T-helper 22 cell (primary cell): ENCODE measurements at regions not wholly inside any gene's neighbourhood (a gene's known extent, or its start where the extent isn't known, plus 50 kb on each side); places are given as distances from the start of the nearest gene placed in this dataset.
"Not testable (repeated sequence)": the region's sequence is repeated elsewhere in the genome, so short reads cannot be mapped to it uniquely, and the experiment has no call there.

Experiments
- DNase-seq: peaks from one replicate; pipeline ENCODE4 v3.0.0-alpha.2; 2020; ENCODE audit warnings: low read depth

DNA sequence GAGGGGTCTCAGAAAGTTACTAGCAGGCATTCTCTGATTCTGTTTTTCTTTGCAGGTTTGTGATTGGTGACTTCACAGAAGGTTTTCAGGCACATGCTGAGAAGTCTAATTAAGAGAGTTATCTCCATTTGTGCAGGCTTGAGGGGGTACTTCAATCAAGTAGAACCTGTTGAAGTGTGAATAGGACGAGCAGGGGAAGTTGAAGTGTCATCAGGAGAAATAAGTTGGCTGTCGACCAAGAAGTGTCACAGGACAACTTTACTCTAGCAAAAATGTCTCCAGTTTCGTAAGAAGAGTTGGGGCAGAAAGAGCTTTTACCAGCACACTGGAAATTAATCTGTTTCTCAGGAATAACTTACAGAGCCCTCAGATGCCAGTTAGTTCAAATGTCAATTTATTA is 576.5 kb upstream of the SLITRK5 start:
- DNase-seq: no peak

DNA sequence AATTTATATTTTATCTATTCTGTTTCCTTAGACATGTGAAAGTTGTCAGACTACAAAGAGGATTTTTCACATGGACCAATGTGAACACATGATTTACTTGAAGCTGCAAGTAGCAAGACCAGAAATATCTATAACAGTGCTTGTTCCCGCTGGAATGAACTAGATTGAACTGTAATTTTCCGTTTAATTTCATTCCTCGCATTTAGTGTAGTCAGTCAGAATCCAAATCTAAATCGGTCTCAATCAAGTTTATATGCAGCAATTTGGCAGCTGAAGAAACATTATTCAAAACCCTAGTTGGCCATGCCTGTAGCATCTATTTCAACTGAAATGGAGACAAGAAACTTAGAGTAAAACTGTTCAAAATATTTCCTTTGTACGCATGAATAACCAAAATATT is 570.7 kb upstream of the SLITRK5 start:
- no peak for DNase-seq

- no peak for DNase-seq
These were observed 563.5 kb upstream of the SLITRK5 start for GRCh38 chr13:87107651-87108050.

- DNase-seq: no peak
These were observed 550.7 kb upstream of the SLITRK5 start for GRCh38 chr13:87120476-87120875.

DNA sequence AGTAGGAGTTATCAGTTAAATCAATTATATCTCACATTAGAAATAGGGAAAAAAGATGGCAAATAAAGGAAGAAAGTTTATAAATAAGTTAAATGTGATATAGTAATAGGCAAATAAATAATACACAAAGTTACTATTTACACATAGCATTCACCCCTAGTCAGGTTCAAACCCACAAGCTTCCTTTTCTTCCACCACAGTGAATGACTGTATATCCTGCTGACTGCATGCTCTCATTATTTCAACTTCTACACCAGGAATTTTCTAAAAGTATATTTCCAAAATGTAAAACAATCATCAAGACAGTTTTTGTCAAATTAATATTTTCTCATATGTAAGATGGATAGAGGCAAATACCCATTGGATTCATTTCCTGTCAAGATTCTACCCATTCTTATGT is 548.6 kb upstream of the SLITRK5 start:
- no peak for DNase-seq

DNA sequence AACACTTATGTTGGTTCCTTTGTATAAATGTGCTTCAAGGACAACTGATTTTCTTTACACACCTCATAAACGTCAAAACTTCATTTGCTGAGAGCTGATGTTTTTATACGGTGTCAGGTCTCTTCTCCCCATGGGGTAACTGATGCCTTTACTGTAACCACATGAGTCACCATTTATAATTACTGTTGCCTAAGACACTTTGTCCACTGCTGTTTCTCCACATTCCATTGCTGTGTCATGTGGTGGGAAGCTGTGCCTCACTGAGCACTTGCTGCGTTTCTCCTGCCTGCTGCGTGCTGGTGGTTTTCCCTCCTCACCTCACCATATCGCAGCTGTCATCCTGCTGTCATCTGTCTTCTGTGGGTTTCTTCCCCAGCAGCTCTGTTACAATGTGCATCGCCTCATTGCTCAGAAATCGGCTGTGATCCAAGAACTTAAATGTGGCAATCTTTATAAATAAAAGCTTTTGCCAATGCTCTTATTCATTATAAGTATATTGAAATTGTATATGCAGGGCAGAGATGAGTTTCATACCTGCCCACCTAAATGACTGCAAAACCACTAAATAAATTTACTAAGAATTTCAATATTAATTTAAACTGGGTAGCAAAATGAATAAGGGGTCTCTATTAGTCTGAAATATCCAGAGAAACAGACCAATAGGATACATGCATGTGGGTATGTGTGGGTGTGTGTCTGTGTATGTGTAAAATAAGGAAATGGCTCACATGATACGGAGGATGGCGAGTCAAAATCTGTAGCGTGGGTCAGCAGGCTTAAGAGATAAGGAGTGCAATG is 547.0 kb upstream of the SLITRK5 start:
- no peak for DNase-seq

GRCh38 chr13:87124785-87125074 is 546.4 kb upstream of the SLITRK5 start:
- no peak for DNase-seq

DNA sequence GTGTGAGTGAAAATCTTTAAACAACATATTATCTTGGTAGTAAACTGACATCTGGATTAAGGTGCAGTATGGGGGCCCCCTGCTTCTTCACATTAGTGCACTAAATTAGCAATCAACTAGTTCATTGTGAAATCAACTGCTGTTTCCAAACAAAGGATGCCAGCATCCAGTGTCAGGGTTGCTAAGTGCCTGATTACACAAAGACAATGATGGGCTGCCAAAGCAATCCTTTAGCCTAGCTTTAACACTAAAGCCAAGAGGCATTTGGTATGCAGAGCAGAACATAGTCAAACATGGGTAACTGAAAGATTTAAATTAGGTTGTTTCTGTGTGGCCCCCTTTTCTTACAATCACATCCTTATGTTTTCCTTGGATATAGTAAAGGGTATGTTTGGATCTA is 543.1 kb upstream of the SLITRK5 start:
- no peak for DNase-seq

- DNase-seq: no peak
These were observed 542.7 kb upstream of the SLITRK5 start for GRCh38 chr13:87128491-87128890.

DNA sequence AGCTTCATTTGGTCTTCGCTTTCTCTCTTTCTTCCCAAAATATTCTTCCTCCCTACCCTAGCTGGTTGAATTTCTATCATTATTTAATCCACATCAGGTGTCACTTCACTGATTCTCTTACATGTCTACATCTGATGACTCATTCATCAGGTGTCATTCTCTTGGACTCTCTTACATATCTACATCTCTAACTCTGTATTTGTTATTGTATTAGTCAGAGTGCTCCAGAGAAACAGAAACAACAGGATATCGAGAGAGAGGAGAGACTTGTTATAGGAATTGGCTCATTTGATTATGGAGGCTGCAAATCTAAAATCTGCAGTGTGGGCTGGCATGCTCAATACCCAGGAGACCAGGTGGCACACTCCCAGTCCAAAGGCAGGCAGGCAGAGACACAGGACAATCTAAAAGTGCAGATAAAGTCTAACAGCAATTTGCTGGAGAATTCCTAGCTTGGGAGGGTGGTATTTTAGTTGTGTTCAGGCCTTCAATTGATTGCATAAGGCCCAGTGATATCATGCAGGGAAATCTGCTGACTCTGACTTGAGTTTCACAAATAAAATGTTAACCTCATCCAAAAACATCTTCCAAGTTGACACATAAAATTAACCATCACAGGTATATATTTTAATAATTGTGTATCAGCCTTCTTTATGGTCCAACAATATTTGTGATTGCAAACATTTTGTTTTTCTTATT is 541.4 kb upstream of the SLITRK5 start:
- DNase-seq: no peak

DNA sequence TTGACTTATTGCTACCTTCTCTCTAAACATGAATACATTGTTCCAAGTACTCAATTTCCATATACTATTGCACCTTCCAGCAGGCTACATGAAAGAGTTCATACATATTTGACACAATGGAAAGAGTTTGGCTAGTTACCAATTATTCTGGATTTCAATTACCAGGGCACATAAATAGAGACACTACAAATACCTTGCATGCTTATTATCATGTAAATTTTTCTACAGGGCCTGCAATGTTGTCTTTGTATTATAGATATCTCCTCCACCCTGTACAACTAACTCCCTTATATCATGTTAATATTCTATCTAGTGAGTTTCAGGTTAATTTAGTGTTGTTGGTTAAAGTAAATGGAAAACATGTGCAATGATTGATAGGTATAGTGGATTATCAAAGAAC is 540.7 kb upstream of the SLITRK5 start:
- DNase-seq: no peak

- no peak for DNase-seq
These were observed 539.6 kb upstream of the SLITRK5 start for GRCh38 chr13:87131611-87132010.

GRCh38 chr13:87138866-87139265 is 532.3 kb upstream of the SLITRK5 start:
- no peak for DNase-seq

- no peak for DNase-seq
These were observed 524.1 kb upstream of the SLITRK5 start for GRCh38 chr13:87147076-87147475.

DNA sequence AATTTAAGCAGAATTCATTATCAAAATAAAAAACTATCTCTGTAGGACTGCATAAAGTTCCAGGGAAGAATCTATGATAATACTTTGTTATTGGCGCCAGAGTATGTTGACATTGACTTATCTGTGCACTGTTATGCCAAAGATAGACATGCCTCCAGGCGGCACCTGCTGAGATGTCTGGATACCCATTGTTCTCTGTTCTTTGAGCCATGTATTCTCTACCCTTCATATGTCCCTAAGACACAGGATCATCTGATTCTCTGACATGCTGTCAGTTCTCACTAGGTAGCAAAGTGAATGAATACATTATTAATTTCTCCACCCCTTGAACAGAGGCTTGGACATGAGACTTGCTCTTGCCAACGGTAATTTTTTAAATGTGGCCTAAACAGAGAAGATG is 517.8 kb upstream of the SLITRK5 start:
- no peak for DNase-seq

- DNase-seq: no peak
These were observed 504.8 kb upstream of the SLITRK5 start for GRCh38 chr13:87166348-87166747.

- DNase-seq: no peak
These were observed 502.8 kb upstream of the SLITRK5 start for GRCh38 chr13:87168390-87168789.

GRCh38 chr13:87169337-87169736 is 501.8 kb upstream of the SLITRK5 start:
- DNase-seq: no peak

- DNase-seq: no peak
These were observed 498.9 kb upstream of the SLITRK5 start for GRCh38 chr13:87172166-87172835.

DNA sequence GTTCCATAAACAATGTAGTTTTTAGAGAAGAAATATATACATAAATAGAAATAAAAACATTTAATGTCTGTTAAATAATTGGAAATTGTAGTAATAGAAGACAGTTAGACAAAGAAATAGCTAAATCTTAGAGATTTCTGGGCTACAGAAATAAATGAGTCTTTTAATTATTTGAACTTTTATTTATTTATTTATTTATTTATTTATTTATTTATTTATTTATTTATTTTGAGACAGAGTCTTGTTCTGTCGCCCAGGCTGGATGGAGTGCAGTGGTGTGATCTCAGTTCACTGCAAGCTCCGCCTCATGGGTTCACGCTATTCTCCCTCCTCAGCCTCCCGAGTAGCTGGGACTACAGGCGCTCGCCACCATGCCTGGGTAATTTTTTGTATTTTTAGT is 486.0 kb upstream of the SLITRK5 start:
- DNase-seq: not testable (repeated sequence)

DNA sequence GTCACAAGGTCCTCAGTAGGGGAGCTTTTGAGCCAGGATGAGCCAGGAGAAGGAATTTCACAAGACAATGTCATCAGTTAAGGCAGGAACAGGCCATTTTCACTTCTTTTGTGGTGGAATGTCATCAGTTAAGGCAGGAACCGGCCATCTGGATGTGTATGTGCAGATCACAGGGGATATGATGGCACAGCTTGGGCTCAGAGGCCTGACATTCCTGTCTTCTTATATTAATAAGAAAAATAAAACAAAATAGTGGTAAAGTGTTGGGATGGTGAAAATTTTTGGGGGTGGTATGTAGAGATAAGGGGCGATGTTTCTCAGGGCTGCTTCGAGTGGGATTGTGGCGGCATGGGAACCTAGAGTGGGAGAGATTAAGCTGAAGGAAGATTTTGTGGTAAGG is 484.5 kb upstream of the SLITRK5 start:
- not testable (repeated sequence) for DNase-seq

GRCh38 chr13:87191485-87191884 is 479.7 kb upstream of the SLITRK5 start:
- not testable (repeated sequence) for DNase-seq

- no peak for DNase-seq
These were observed 472.8 kb upstream of the SLITRK5 start for GRCh38 chr13:87198371-87198770.
